Choroid plexus epithelial cell (primary cell): ENCODE measurements at regions not wholly inside any gene's neighbourhood (a gene's known extent, or its start where the extent isn't known, plus 50 kb on each side); places are given as distances from the start of the nearest gene placed in this dataset.

ENCODE experiments used
- DNase-seq: peaks from one replicate; pipeline ENCODE4 v3.0.0-alpha.2; 2010; ENCODE audit warnings: low read depth
- H3K4me3 ChIP-seq: 2 replicates; pipeline ENCODE4 v1.5.1; 2011; ENCODE audit warnings: low read depth, mild to moderate bottlenecking, control low read depth, low read length, moderate library complexity
- TF ChIP-seq, protein P1 (sequence below): conservative IDR thresholded peaks from 2 replicates; pipeline ENCODE4 v1.5.1; 2011; ENCODE audit warnings: low read depth, mild to moderate bottlenecking, control low read depth, inconsistent platforms, low read length, moderate library complexity

GRCh38 chr7:80018941-80019808 is 115.5 kb upstream of the GNAI1 start:
- no peak overlapping the region for H3K4me3 ChIP-seq
- TF ChIP-seq, protein P1, sequence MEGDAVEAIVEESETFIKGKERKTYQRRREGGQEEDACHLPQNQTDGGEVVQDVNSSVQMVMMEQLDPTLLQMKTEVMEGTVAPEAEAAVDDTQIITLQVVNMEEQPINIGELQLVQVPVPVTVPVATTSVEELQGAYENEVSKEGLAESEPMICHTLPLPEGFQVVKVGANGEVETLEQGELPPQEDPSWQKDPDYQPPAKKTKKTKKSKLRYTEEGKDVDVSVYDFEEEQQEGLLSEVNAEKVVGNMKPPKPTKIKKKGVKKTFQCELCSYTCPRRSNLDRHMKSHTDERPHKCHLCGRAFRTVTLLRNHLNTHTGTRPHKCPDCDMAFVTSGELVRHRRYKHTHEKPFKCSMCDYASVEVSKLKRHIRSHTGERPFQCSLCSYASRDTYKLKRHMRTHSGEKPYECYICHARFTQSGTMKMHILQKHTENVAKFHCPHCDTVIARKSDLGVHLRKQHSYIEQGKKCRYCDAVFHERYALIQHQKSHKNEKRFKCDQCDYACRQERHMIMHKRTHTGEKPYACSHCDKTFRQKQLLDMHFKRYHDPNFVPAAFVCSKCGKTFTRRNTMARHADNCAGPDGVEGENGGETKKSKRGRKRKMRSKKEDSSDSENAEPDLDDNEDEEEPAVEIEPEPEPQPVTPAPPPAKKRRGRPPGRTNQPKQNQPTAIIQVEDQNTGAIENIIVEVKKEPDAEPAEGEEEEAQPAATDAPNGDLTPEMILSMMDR: peak; percentile 94
- peak; percentile 78 for DNase-seq

- TF ChIP-seq, protein P1: no peak
- no peak for DNase-seq
- no peak overlapping the region for H3K4me3 ChIP-seq
These were observed 117.4 kb upstream of the GNAI1 start for GRCh38 chr7:80017101-80017698.

DNA sequence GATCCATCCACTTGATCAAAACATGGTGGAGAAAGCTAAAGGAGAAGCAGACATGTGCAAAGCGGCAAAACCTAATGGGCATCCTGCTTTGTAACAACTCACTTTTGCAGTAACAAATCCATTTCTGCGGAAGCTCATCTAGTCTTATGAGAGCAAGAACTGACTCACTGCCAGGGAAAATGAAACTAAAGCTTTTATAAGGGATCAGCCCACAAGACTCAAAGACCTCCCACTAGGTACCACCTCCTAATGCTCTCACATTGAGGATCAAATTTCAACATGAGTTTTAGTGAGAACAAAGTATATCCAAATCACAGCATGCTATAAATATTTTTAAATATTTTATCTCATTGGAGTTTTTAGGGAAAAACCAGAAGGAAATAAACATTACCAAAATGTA is 120.1 kb upstream of the GNAI1 start:
- H3K4me3 ChIP-seq: no peak overlapping the region
- TF ChIP-seq, protein P1: no peak
- peak; percentile 92 for DNase-seq

GRCh38 chr7:80008039-80008438 is 126.6 kb upstream of the GNAI1 start:
- no peak overlapping the region for H3K4me3 ChIP-seq
- TF ChIP-seq, protein P1: no peak
- DNase-seq: no peak

- DNase-seq: peak; percentile 49
- TF ChIP-seq, protein P1: no peak
- H3K4me3 ChIP-seq: no peak overlapping the region
These were observed 131.8 kb upstream of the GNAI1 start for GRCh38 chr7:80002865-80003264.

- TF ChIP-seq, protein P1: no peak
- H3K4me3 ChIP-seq: no peak overlapping the region
- DNase-seq: no peak
These were observed 136.3 kb upstream of the GNAI1 start for GRCh38 chr7:79998363-79998762.
